Pancreas (tissue), 10 donors: ENCODE measurements at regions not wholly inside any gene's neighbourhood (a gene's known extent, or its start where the extent isn't known, plus 50 kb on each side); places are given as distances from the start of the nearest gene placed in this dataset.
"Not testable (repeated sequence)": the region's sequence is repeated elsewhere in the genome, so short reads cannot be mapped to it uniquely, and the experiment has no call there.

ENCODE experiments used
- ATAC-seq, 4 donors: fragments of 200-7000 bp; cut with Tn5 transposase; one replicate each; pipeline versions ENCODE4 v1.8.0 to v1.9.1; 2020; ENCODE audit warnings: mild to moderate bottlenecking in 4 of 4, moderate library complexity in 4 of 4
- DNase-seq, 6 donors: peaks; one replicate each; pipeline ENCODE4 v3.0.0-alpha.2; 2020
- FAIRE-seq: peaks from 2 replicates; lab custom pipeline; 2012; peaks lifted over from hg19 to GRCh38; lab: Jason Lieb, UNC
- H3K27ac ChIP-seq, 4 donors: fragments of 200-600 bp; sonication (generic); 1 replicate in 3 of 4; 2 replicates in 1 of 4; pipeline versions ENCODE4 v1.5.0 to v1.8.0; 2020
- H3K27me3 ChIP-seq, 4 donors: fragments of 200-600 bp; one replicate each; pipeline ENCODE4 v1.8.0; 2021
- H3K36me3 ChIP-seq, 3 donors: fragments of 200-600 bp; sonication (generic) in 1 of 3; one replicate each; pipeline versions ENCODE4 v1.5.0 to v1.8.0; 2020 to 2021
- H3K4me1 ChIP-seq, 3 donors: fragments of 200-600 bp; one replicate each; pipeline ENCODE4 v1.8.0; 2021
- H3K4me3 ChIP-seq, 4 donors: fragments of 200-600 bp; sonication (generic) in 2 of 4; one replicate each; pipeline versions ENCODE4 v1.5.0 to v1.8.0; 2020 to 2021
- H3K9me3 ChIP-seq, 4 donors: fragments of 200-600 bp; one replicate each; pipeline ENCODE4 v1.8.0; 2021
- WGBS, 2 donors: extraction: QIAGEN DNeasy Blood & Tissue Kit; methylation state at CpG; one replicate each; pipeline ENCODE4 v1.1.7; 2013; 5-methylcytosine and 5-hydroxymethylcytosine counted together
- intact Hi-C, 3 donors: fragments of 100-400 bp; cut with DNase I; formaldehyde crosslinking; loops; one replicate each; pipeline versions ENCODE4 v1.11.1 to v1.14.2; 2022
- TF ChIP-seq, protein P1 (sequence below), 4 donors: fragments of 200-600 bp; sonication (generic) in 3 of 4; IDR thresholded peaks; one replicate each; pipeline versions ENCODE4 v1.5.0 to v1.8.0; 2021; ENCODE audit warnings: antibody characterized with exemption in 4 of 4
- donor health status: healthy with polysubstance abuse.
- donor health status: DM: no; HTN: no; CAD: no; lungs with moderate emphysema.
- donor health status: DM: no; HTN: no; CAD: no.
- donor health status: control.
- donor health status: control.
- donor health status: Bipolar disorder and iron deficiency.
- donor health status: DM: yes; HTN: yes; CAD: no.
- donor health status: DM: no; HTN: no; CAD: no.
- donor health status: DM: no; HTN: no; CAD: no.
- donor health status: DM: yes; HTN: yes; CAD: no.

DNA sequence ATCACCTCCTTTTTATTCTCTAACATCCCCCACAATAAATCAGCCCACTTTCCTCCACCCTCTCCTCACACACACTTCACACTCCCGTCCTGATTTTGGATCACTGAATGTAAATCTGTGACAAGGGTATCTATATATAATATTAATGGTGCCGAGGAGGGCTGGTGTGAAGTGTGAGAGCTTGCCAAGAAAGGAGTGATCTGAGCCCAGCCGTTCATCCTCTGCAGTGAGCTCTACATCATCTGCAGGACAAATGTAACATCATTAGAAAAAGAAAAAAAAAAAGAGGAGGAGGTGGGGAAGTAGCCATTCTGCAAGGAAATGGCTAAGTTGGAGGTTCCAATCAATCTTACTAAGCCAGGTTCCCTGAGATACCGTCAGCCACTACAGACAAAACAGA lies 291.7 kb upstream of the RRP15 start:
- Histone ChIP-seq H3K36me3 (no peaks in the 10 kb centered on the region), H3K9me3 (no peaks in the 10 kb centered on the region), H3K4me1 (no peaks in the 10 kb centered on the region), H3K4me3 (no peak overlapping the region), H3K27me3 (no peaks in the 10 kb centered on the region), H3K27ac (no peak overlapping the region)
- intact Hi-C loops, result no loop called here
- WGBS, 2 donors, result 28 to 36% methylated on average over 4 of the region's 4 CpGs
- no peak for ATAC-seq
- TF ChIP-seq, protein P1, sequence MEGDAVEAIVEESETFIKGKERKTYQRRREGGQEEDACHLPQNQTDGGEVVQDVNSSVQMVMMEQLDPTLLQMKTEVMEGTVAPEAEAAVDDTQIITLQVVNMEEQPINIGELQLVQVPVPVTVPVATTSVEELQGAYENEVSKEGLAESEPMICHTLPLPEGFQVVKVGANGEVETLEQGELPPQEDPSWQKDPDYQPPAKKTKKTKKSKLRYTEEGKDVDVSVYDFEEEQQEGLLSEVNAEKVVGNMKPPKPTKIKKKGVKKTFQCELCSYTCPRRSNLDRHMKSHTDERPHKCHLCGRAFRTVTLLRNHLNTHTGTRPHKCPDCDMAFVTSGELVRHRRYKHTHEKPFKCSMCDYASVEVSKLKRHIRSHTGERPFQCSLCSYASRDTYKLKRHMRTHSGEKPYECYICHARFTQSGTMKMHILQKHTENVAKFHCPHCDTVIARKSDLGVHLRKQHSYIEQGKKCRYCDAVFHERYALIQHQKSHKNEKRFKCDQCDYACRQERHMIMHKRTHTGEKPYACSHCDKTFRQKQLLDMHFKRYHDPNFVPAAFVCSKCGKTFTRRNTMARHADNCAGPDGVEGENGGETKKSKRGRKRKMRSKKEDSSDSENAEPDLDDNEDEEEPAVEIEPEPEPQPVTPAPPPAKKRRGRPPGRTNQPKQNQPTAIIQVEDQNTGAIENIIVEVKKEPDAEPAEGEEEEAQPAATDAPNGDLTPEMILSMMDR (IDR thresholded peaks at IDR 0.05), result no peak
- no peak for FAIRE-seq
- DNase-seq, result no peak

DNA sequence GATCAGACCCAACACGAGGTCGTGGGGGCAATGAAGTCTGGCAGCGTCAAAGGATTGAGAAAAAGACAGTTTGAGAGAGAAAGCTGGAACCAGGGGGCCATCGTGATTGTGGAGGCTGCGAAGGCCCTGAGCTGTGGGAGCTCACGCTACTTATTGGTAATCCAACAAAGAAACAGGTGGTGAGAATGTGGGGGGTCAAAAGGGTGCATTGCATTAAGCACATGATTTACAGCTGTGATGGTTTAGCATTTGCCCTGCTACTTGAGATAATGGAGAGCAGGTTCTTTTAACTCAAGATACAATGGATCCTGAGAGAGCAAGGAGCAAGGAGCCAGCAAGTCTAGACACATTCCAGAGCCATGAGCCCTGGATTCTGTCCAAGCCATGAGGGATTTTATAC lies 276.8 kb upstream of the RRP15 start:
- H3K27ac ChIP-seq, FAIRE-seq, DNase-seq, H3K9me3 ChIP-seq, H3K27me3 ChIP-seq, H3K4me1 ChIP-seq, H3K4me3 ChIP-seq, ATAC-seq, intact Hi-C loops, H3K36me3 ChIP-seq: not testable (repeated sequence)
- 61 to 73% methylated on average over 6 of the region's 6 CpGs for WGBS, 2 donors

DNA sequence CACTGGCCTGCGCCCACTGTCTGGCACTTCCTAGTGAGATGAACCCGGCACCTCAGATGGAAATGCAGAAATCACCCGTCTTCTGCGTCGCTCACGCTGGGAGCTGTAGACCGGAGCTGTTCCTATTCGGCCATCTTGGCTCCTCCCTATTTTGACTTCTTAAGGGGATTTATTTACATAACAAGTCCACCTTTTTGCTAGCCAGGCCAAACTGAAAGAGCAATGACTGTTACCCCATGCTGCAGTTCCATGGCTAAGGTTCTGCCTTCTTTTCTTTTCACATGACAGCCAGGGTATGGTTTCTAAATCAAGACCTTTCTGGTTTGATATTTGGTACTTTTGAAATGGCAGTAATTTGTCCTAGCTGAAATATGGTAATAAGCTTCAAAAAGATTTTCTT lies 270.0 kb upstream of the RRP15 start:
- H3K9me3 ChIP-seq, H3K4me3 ChIP-seq, H3K4me1 ChIP-seq, H3K36me3 ChIP-seq, DNase-seq, ATAC-seq, intact Hi-C loops, H3K27ac ChIP-seq, H3K27me3 ChIP-seq, FAIRE-seq: not testable (repeated sequence)
- WGBS, 2 donors, result 85% methylated on average over 8 of the region's 8 CpGs; no CpG with 5 or more reads in 1 of the 2 donors

DNA sequence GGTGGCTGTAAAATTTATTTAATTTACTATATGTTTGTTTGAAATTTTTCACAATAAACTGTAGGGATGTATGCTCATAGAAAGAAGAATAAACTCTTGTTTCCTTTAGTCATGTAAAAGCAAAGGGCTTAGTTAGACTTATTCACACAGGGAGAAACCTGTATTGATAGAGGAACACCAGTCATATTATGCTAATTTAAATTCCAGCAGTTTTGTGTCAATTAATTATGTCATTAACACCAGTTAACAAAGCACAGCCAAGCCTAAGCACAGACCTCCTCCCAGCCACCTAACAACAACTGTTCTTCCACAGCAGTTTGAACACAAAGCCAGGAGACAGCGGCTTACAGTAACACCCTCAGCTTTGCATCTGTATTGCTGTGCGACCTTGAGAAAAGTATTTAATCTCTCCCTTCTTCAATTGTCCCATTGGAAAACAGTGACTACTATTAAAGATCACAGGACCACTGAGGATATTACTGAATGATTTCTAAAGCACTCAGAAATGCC lies 260.8 kb upstream of the RRP15 start:
- ATAC-seq (no peak), FAIRE-seq (no peak), DNase-seq (no peak)
- Histone ChIP-seq H3K36me3 (no peaks in the 10 kb centered on the region), H3K9me3 (no peaks in the 10 kb centered on the region), H3K27ac (no peak overlapping the region), H3K4me3 (no peak overlapping the region), H3K4me1 (no peaks in the 10 kb centered on the region), H3K27me3 (no peaks in the 10 kb centered on the region)
- intact Hi-C loops, result no loop called here
- WGBS, 2 donors, result 47 to 58% methylated on average over 2 of the region's 2 CpGs
- TF ChIP-seq, protein P1 (IDR thresholded peaks at IDR 0.05), result no peak

DNA sequence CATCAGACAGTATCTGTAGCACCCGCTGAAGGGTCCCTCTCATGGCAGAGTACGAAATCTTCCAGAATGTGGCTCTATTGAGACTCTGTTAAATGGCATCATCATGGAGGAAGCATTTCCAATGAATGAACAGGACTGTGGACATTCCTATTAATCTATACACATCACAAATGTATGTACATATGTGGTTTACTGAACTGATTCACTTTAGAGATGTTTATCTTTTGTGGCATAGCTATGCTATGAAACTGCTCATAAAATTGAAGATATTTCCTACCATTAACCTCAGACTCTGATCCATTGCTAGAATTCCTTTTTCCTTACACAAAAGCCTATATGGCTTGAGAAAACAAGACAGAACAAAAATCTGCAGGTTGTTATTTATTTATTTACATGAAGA lies 259.6 kb upstream of the RRP15 start:
- Histone ChIP-seq H3K9me3 (no peaks in the 10 kb centered on the region), H3K27me3 (no peaks in the 10 kb centered on the region), H3K4me1 (no peaks in the 10 kb centered on the region), H3K4me3 (no peak overlapping the region), H3K36me3 (no peaks in the 10 kb centered on the region), H3K27ac (no peak overlapping the region)
- TF ChIP-seq, protein P1 (IDR thresholded peaks at IDR 0.05), result no peak
- FAIRE-seq, result no peak
- WGBS, 2 donors, result 71 to 72% methylated on average over 2 of the region's 2 CpGs
- DNase-seq, result no peak
- no peak for ATAC-seq
- intact Hi-C loops, result no loop called here

DNA sequence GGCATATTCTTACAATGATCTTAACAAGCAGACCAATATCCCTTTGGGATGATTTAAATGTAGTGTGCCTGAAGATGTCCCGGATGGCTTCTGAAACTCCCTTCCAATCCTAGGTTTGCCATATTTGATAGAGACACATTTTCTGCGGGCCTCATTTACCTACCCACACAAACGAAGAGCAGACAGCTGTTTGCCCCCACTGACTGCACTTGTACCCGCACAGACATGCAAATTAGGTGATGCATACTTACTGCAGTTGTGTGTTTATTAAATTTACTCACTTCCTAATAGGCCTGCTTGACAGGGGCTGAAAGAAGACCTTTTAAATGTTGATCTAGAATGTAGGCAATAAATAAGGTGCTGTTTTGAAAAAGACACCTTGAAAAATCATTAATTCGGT lies 257.9 kb upstream of the RRP15 start:
- FAIRE-seq (no peak), ATAC-seq (no peak), DNase-seq (no peak)
- H3K4me1 ChIP-seq, result no peaks in the 10 kb centered on the region
- H3K27me3 ChIP-seq, result no peaks in the 10 kb centered on the region
- 64 to 76% methylated on average over 5 of the region's 5 CpGs for WGBS, 2 donors
- intact Hi-C loops, result no loop called here
- TF ChIP-seq, protein P1 (IDR thresholded peaks at IDR 0.05), result no peak
- H3K4me3 ChIP-seq, result no peak overlapping the region
- no peak overlapping the region for H3K27ac ChIP-seq
- no peaks in the 10 kb centered on the region for H3K36me3 ChIP-seq
- H3K9me3 ChIP-seq, result no peaks in the 10 kb centered on the region
